GM21447 (cell line): ENCODE measurements at regions not wholly inside any gene's neighbourhood (a gene's known extent, or its start where the extent isn't known, plus 50 kb on each side); places are given as distances from the start of the nearest gene placed in this dataset.
A peak's percentile ranks its signal among the peaks of the same experiment; 100 is the strongest.
"Not testable (repeated sequence)": the region's sequence is repeated elsewhere in the genome, so short reads cannot be mapped to it uniquely, and the experiment has no call there.

Experiments
- ATAC-seq: cut with Tn5 transposase; IDR thresholded peaks from one replicate; pipeline ENCODE4 v1.9.1; 2021; ENCODE audit not compliant: unreplicated experiment

DNA sequence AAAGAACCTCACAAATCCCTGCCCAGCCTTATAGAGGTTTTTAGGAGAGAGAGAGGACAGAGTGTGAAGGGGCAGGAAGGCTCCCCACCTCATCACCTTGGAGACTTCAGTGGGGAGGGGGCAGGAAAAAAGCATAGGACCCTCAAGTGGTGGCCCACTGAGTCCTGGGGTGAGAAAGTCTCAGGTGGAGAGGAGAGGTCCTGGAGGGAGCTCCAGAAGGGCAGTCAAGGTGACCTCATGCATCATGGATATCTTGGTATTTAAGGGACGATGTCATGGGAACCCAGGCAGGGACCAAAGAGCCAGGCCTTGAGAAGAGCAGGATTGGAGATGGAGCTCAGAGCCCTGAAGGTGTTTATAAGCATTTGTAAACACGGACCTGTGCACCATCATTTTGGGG is 204.5 kb downstream of the SLC4A3 start:
- ATAC-seq, result no peak

DNA sequence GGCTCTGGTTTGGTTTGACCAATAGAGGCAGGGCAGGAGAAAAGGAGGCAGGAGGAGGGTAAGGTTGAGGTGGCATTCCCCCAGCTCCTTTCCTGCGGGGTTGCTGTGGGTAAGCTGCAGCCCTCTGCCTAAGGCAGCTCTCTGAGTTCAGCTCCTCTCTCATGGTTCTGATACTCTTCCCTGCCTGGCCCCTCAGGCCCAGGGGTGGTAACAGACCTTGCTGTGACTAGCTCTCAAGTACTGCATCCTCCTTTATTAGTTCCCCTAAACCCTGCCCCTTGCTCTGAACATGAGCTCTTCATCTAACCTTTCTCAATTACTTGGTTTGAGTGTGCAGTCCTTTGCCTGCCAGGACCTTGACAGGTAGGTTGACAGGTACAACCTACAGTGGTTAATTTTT is 205.5 kb downstream of the SLC4A3 start:
- no peak for ATAC-seq

DNA sequence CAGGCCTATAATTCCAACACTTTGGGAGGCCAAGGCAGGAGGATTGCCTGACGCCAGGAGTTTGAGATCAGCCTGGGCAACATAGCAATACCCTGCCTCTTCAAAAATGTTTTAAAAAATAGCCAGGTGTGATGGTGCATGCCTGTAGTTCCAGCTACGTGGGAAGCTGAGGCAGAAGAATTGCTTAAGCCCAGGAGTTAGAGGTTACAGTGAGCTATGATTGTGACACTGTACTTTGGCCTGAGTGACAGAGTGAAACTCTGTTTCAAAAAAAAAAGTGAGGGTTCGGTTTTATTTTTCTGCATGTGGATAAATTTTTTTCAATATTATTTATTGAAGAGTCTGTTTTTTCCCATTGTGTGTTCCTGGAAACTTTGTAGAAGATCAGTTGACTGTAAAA is 208.1 kb downstream of the SLC4A3 start:
- no peak for ATAC-seq

DNA sequence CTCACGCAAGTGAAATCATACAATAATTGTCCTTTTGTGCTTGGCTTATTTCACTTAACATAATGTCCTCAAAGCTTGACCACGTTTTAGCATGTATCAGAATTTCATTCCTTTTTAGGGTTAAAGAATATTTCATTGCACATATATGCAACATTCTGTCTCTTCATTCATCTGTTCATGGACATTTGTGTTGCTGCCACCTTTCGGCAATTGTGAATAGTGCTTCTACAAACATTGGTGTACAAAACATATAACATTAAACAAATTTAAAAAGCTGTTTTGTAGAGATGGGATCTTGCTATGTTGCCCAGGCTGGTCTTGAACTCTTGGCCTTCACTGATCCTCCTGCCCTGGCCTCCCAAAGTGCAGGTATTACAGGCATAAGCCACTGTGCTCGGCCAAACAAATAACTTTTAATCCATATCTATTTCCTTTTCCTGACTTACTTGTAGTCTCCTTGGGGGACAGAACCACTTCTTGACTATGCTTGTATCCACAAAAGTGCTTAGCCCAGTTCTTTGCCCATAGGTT is 209.3 kb downstream of the SLC4A3 start:
- ATAC-seq, result no peak

DNA sequence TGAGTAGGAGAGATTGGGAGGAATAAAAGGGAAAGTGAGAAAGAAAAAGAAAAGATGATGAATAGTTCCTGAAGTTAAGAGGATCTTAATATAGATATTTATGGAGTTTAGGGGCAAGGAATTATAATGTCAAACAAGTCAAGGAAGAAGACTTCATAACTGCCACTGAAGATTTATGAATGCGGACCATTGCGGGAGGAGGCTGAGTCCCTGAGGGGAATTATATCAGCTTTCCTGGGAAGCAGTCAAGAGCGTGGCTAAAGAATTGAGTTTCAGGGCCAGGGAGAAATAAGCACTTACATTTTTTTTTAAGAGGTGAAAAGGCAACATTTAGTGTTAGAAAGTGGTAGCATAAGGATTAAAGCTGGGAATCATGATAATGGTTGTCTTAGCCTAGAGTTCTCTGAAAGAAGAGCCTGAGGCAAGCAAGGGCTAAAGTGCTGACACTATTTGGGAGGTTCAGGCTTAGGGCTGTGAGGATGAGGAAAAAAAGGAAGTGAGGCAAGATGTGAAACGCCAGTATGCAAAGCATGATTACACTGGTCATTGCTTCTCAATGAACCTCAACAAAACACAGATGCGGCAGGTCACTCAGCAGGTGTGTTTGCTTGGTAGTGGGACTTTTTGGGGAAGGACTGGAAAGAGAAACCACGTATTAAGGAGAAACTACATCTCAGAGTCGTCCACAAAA is 217.1 kb downstream of the SLC4A3 start:
- ATAC-seq, result peak; percentile 99

DNA sequence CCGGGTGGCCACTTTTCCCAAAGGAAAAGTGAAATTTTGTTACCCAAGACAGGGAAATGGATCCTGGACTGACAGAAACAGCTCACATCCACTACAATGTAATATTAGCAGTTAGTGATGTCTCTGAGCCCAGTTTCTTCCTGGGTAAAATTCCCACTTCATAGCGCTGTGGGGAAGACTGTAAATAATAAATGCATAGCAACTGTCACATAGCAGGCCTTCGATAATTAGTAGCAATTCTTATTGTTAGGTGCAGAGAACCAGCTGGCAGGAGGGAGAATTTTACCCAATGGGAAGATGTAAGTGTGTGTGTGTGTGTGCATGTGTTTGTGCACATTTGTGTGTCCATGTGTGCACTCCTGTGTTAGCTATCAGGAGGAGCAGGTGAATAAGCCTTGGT is 221.5 kb downstream of the SLC4A3 start:
- ATAC-seq, result no peak

DNA sequence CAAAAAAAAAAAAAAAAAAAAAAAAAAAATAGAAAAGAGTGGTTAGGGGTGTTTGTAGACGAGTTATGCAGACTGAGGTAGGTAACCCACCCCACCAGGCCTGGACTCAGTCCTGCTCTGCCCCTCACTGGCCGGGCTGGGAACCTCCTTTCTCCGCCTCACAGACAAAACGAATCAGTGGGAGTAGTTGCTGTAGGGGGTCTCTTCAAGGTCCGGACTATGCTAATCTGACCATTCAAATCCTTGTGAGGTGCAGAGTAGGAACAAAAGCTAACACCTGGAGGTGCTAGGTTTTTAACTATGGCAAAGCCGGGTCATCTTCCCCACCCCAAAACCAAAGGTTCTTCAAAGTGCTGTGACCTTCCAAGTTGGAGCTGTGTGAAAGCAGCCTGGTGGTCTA is 223.7 kb downstream of the SLC4A3 start:
- ATAC-seq, result no peak

DNA sequence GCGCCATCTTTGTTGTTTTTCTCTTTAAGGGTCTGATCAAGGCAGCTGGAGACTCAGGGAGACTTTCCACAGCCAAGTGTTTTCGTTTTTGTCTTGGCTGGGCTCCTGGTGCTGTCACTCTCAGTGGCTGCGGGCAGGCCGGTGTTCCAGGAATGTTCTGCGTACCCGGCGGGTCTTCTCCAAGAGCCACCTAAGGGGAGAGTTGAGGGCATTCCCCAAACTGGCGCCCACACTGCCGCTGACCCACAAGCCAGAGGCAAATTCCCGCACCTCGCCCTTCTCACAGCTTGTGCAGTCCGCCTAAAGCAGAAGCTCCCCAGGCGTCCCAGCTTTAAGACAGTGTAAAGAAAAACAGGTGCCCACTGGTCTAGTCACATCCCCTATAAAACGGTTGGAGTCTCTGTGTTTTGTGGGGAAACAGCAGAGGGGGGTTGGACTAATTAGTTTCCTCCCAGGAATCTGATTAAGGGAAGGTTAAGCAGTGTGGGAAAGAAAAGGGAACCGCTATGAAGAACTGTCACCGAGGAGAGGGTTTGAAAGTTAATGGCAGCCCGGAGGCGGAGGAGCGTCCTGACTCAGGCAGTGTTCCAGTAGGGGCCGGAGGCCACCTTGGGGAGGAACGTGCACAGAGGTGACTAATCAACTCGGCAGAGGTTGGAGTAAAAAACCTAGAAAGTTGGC is 224.5 kb downstream of the SLC4A3 start:
- ATAC-seq, result no peak

DNA sequence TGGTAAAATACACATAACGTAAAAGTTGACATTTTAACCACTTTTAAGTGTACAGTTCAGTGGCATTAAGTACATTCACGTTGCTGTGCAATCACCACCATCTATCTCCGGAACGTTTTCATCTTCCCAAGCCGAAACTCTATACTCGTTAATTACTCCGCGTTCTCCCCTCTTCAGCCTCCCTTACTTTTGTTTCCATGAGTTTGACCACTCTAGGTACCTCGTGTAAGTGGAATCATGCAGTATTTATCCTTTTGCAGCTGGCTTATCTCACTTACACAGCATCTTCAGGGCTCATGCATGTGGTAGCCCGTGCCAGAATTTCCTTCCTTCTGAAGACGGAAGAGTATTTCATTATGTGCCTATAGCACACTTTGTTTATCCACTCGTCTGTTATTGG is 225.2 kb downstream of the SLC4A3 start:
- no peak for ATAC-seq

DNA sequence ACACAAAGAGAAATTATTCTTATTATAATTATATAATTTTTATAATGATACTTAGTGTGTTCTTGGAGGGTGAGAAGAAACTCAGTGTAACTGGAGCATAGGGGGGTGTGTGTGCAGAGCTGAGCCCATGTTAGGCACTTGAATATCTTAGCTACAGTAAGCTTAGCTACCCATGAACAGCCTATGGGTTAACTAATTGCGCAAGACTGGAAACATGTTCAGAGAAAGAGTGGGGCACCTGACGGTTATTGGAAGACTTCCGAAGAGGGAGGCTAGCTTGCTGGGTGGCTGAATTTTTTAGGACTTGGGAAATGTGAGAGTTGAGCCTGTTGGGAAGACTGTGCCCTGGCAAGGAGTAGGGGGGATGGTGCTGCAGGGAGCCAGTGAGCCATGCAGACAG is 229.2 kb downstream of the SLC4A3 start:
- ATAC-seq, result no peak

DNA sequence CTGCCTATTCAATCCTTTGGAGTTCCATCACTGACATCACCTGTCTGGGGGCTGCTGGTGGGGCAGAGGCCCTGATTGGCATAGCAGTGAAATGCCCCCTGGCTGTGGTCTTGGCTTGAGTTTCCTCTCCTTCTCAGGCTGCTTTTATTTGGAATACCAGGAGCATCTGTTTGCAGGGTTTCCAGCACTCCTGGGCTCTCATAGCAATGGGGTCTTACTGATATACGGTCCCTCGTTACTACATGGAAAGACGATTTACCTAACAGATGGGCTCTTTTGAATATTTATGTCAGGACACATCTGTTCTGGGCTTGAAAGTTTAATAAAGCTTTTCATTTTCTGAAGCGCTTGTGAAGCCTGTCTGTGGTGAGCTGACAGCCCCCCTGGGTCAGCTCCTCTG is 230.3 kb downstream of the SLC4A3 start:
- no peak for ATAC-seq

DNA sequence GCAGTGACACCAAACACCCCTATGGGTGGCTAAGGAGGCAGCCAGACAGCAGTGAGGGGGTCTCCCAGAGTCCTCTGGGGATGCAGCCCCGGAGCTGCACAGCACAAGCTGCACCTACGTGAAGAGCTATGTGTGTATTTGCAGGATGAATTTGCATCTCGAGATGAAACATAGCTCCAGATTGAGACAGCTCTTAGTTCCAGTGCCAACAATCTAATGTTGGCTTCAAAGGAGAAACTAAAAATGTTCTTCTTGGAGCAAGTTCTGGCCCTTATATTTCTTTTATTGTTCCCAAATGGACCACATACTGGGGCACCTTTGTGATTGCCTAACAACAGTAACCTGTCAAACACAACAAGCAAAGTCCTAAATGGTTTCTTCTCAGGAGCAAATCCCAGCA is 233.9 kb downstream of the SLC4A3 start:
- no peak for ATAC-seq

DNA sequence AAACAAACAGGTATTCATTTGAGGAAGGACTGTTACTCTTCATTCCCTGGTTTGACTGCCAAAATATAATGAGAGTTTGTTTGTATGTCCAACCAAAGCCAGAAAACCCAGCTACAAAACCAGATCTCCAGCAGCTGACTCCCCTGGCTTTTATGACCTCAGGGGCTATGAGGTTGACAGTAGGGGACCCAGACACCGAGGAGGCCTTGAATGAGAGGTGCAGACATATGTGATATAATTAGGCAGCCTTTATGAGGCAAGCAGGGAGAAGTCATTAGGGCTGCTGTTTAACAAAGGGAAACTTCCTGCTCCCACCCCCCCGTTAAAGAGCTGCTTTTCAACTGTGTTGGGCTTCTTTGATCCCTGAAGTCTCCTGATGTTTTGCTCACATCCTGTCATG is 236.7 kb downstream of the SLC4A3 start:
- no peak for ATAC-seq

DNA sequence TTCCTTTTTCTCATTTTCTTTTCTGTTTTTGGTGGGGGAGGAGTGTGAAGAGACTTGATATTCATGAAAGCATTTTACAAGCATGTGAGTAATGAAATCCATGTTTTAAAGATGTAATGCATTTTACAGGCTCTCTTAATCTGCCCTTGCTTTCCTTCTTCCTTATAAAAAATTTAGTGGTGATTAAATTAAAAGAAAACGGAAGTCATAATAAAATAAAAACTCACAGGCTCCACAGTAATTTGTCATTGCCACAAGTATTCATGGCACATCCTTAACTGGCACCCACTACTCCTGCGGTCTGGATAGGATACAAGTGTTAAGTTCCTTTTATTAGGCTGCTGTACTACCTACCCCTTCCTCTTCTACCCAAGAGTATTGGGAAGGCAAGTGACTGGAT is 241.2 kb downstream of the SLC4A3 start:
- ATAC-seq, result no peak

DNA sequence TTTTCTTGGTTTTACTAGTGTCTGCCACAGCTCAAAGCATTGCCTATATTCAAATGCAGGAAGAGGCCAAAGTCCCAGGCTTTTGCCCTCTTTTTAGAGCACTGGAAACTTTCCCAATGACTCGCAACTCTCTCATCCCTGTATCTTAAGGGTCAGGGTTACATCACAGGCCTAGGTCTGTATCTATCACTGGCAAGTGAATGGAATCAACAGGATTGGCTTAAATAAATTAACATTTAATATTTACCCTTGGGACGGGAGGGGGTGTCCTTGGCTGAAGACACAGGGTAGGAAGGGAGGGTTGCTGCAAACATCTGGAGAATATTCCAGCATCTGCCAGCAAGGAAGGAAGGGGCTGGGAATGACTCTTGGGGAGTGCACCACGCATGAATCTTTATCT is 242.6 kb downstream of the SLC4A3 start:
- no peak for ATAC-seq

DNA sequence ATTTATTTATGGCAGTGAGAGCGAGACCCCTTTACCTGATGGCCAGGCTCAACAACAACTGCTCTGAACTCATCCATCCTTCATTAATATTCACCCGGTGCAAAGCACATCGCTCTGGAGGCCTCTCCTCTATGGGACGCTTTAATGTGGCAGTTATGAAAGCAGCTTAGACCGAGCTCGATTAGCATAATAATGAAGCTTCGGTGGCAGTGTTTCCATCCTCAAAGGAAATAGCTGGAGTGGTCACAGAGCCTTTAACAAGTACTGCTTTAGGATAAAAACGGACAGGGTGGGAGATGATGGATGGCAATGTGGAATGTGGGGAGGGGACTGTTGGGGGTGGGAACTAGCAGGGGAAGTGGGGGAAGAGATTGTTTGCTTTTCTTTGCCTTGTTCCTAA is 243.9 kb downstream of the SLC4A3 start:
- ATAC-seq, result no peak

DNA sequence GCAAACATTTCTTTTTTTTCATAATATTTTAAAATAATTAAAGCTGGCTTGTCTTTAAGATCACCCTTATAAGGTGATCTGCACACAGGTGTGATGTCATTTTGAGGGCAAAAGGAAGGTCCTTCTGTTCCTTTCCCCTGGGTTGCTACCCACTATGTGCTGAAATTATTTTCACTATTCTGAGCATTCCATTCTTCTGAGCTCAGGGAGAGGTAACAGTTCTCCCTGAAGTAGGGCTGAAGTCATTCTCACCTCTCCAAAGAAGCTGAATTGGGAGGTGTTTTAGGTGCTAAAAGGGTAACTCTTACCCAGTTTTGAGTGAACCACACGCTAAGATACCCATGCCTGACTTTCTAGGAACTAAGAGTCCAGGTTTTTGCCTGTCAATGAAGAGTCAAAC is 247.6 kb downstream of the SLC4A3 start:
- ATAC-seq, result no peak

DNA sequence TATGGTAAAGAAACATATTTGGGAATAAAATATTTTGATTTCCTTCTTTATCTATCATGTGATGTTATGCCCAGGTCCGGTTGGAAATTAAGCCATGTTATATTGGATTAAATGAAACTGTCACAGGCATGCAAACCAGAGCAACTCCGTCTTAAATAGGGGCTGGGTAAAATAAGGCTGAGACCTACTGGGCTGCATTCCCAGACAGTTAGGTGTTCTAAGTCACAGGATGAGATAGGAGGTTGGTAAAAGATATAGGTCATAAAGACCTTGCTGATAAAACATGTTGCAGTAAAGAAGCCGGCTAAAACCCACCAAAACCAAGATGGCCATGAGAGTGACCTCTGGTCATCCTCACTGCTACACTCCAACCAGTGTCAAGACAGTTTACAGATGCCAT is 248.6 kb downstream of the SLC4A3 start:
- not testable (repeated sequence) for ATAC-seq

DNA sequence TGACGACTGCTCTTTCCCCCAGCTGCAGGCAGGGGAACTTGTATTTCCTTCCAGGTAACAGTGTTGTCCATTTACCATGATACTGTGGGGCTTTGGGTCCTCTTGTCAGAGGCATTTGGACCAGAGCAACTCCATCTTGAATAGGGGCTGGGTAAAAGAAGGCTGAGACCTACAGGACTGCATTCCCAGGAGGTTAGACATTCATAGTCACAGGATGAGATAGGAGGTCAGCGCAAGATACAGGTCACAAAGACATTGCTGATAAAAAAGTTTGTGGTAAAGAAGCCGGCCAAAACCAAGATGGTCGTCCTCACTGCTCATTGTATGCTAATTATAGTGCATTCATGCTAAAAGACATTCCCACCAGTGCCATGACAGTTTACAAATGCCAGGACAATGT is 249.5 kb downstream of the SLC4A3 start:
- no peak for ATAC-seq

DNA sequence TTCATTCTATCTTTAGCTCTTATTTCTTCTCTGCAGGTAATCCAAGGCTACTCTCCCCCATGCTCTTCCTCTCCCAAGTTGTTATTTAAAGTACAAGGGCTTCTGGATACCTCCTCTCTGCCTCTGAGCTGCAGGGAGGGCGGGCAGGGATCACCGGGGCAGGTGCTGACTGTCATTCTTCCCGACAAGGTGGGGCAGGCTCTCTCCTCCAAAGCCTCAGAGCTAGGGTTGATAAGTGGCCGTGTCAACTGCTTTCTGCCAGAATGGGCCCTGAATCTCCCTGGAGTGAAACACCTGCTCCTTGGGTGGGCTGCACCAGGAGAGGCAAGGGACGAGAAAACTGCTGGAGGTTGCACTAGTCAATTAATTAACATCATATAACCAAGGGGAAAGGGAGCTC is 250.3 kb downstream of the SLC4A3 start:
- no peak for ATAC-seq

DNA sequence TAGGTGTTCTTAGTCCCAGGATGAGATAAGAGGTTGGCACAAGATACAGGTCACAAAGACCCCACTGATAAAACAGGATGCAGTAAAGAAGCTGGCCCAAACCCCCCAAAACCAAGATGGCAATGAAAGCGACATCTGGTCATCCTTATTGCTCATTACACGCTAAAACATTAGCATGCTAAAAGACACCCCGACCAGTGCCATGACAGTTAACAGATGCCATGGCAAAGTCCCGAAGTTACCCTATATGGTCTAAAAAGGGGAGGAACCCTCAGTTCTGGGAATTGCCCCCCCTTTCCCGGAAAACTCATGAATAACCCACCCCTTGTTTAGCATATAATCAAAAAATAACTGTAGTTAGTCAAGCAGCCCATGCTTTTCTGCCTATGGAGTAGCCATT is 251.1 kb downstream of the SLC4A3 start:
- no peak for ATAC-seq

DNA sequence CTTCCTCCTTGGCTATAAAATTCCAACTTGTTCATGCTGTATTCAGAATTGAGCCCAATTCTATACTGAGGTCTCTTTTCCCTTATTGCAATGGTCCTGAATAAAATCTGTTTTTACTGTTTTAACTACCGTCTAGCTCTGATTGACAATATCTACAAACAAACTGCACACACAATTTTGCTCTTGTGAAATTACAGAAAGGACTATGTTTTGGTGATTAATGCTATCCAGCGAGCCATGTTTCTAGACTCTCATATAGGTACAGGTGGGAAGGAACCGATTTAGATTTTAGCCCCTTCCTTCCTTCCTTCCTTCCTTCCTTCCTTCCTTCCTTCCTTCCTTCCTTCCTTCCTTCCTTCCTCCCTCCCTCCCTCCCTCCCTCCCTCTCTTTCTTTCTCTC is 254.4 kb downstream of the SLC4A3 start:
- no peak for ATAC-seq

DNA sequence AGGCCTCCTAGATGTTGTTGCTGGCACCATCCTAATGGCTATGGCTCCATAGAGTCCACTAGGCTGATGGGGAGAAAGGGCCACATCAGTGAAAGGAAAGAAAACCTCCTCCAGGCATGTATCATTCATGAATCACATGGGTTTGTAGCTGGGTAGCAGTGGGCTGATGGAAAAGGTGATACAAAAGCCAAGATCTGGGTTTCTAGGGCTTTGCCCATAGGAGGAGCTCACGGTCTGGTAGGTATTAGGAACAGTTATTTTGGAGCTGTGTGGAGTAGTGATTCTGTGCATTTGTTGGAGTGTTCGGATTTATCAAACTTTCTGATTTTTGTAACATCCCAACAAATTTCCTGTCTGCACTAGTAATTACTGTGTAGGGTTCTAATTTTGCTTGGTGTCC is 259.2 kb downstream of the SLC4A3 start:
- no peak for ATAC-seq
